ENCODE measurements at regions not wholly inside any gene's neighbourhood (a gene's known extent, or its start where the extent isn't known, plus 50 kb on each side); places are given as distances from the start of the nearest gene placed in this dataset.
"Not testable (repeated sequence)": the region's sequence is repeated elsewhere in the genome, so short reads cannot be mapped to it uniquely, and the experiment has no call there.

DNA sequence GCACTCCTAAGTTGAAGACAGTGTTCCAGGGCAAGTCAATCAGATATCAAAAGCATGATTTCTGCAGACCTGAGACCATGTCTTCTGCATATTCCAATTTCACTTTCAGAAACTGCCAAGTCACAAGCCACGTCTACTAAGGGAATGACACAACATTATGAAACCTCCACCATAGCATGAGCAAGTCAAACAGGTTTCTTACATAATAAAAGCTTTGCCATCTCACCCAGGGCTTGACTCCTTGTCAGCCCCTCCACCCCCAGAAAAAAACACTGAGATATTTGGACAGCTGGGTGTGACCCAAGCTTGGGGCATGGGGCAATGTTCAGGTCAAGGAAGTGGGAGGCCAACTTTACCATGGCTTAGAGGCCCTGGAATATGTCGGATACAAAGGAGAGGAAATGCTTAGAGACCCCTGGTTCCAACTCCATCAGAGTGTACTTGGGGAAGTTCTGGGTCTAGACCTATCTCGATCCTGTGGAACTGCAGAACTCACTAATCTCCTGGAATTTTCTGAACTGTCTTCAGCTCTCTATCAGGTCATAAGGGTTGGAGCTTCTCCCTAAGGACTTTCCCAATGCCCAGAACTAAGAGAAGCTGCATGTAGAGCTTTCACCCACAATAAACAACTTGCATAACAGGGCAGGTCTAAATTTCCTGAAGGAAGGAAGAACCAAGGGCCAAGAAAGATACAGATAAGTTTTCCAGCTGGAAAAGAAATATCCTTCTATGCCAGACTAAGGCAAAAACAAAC lies 80.6 kb upstream of the NAMPT start:
- TF ChIP-seq CTCF (IDR thresholded peaks at IDR 0.05) (no peak), EP300 (IDR thresholded peaks at IDR 0.05) (no peak), POLR2A (IDR thresholded peaks at IDR 0.05) (no peak)
- intact Hi-C loops (cut with DNase I): no loop called here
- Histone ChIP-seq H3K27me3 (no peaks in the 10 kb centered on the region), H3K36me3 (no peaks in the 10 kb centered on the region), H3K4me1 (ENCODE audit: insufficient read depth) (no peaks in the 10 kb centered on the region), H3K27ac (no peak overlapping the region), H3K4me3 (no peak overlapping the region), H3K9me3 (no peaks in the 10 kb centered on the region)
- WGBS, 3 donors: 68 to 87% (median 85%) methylated on average over 3 of the region's 3 CpGs
- no peak for DNase-seq

DNA sequence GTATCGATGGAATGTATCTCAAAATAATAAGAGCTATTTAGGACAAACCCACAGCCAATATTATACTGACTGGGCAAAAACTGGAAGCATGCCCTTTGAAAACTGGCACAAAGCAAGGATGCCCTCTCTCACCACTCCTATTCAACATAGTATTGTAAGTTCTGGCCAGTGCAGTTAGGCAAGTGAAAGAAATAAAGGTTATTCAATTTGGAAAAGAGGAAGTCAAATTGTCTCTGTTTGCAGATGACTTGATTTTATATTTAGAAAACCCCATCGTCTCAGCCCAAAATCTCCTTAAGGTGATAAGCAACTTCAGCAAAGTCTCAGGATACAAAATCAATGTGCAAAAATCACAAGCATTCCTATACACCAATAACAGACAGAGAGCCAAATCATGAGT lies 77.7 kb upstream of the NAMPT start:
- H3K4me1 ChIP-seq (ENCODE audit: insufficient read depth); H3K27ac ChIP-seq; DNase-seq; H3K9me3 ChIP-seq; intact Hi-C loops (cut with DNase I); H3K36me3 ChIP-seq; H3K27me3 ChIP-seq; H3K4me3 ChIP-seq: not testable (repeated sequence)
- 83 to 89% (median 88%) methylated on average over 2 of the region's 2 CpGs for WGBS, 3 donors

GRCh38 chr7:106358103-106358663 lies 73.4 kb upstream of the NAMPT start:
- Histone ChIP-seq H3K9me3 (no peaks in the 10 kb centered on the region), H3K27ac (no peak overlapping the region), H3K27me3 (no peaks in the 10 kb centered on the region), H3K4me1 (ENCODE audit: insufficient read depth) (no peaks in the 10 kb centered on the region), H3K36me3 (no peaks in the 10 kb centered on the region), H3K4me3 (no peak overlapping the region)
- TF ChIP-seq EP300 (IDR thresholded peaks at IDR 0.05): no peak
- no peak for TF ChIP-seq CTCF (IDR thresholded peaks at IDR 0.05)
- TF ChIP-seq POLR2A (IDR thresholded peaks at IDR 0.05): no peak
- WGBS, 3 donors: 79 to 85% (median 83%) methylated on average over 2 of the region's 2 CpGs
- intact Hi-C loops (cut with DNase I): no loop called here
- DNase-seq: no peak

GRCh38 chr7:106357675-106358074 lies 72.9 kb upstream of the NAMPT start:
- TF ChIP-seq EP300 (IDR thresholded peaks at IDR 0.05) (no peak), CTCF (IDR thresholded peaks at IDR 0.05) (no peak), POLR2A (IDR thresholded peaks at IDR 0.05) (no peak)
- no peaks in the 10 kb centered on the region for H3K36me3 ChIP-seq
- H3K4me1 ChIP-seq (ENCODE audit: insufficient read depth): no peaks in the 10 kb centered on the region
- H3K27me3 ChIP-seq: no peaks in the 10 kb centered on the region
- DNase-seq: no peak
- WGBS, 3 donors: 72 to 89% (median 83%) methylated on average over 4 of the region's 4 CpGs
- intact Hi-C loops (cut with DNase I): no loop called here
- H3K27ac ChIP-seq: no peak overlapping the region
- H3K9me3 ChIP-seq: no peaks in the 10 kb centered on the region
- no peak overlapping the region for H3K4me3 ChIP-seq

- H3K4me1 ChIP-seq (ENCODE audit: insufficient read depth): no peaks in the 10 kb centered on the region
- intact Hi-C loops (cut with DNase I): no loop called here
- WGBS, 3 donors: 69 to 83% (median 76%) methylated on average over 3 of the region's 3 CpGs
- H3K27me3 ChIP-seq: no peaks in the 10 kb centered on the region
- no peak for TF ChIP-seq CTCF (IDR thresholded peaks at IDR 0.05)
- no peak for TF ChIP-seq EP300 (IDR thresholded peaks at IDR 0.05)
- no peak for TF ChIP-seq POLR2A (IDR thresholded peaks at IDR 0.05)
- no peak for DNase-seq
- no peaks in the 10 kb centered on the region for H3K36me3 ChIP-seq
- H3K4me3 ChIP-seq: no peak overlapping the region
- H3K9me3 ChIP-seq: no peaks in the 10 kb centered on the region
- H3K27ac ChIP-seq: no peak overlapping the region
Measured at GRCh38 chr7:106354822-106355221, 70.0 kb upstream of the NAMPT start.
